Uterus (tissue), 3 donors: ENCODE measurements at regions not wholly inside any gene's neighbourhood (a gene's known extent, or its start where the extent isn't known, plus 50 kb on each side); places are given as distances from the start of the nearest gene placed in this dataset.

Experiments used
- DNase-seq, 2 donors: peaks; one replicate each; pipeline ENCODE4 v3.0.0-alpha.2; 2019 to 2020
- H3K27ac ChIP-seq, 2 donors: fragments of 200-600 bp; sonication (generic); 1 replicate in 1 of 2; 2 replicates in 1 of 2; pipeline ENCODE4 v1.5.1; 2016 to 2018
- H3K27me3 ChIP-seq, 2 donors: fragments of 200-600 bp; sonication (generic); one replicate each; pipeline ENCODE4 v1.5.1; 2018 to 2019; ENCODE audit warnings: control low read depth in 1 of 2
- H3K36me3 ChIP-seq, 2 donors: fragments of 200-600 bp; sonication (generic); one replicate each; pipeline ENCODE4 v1.5.1; 2019; ENCODE audit warnings: control low read depth in 1 of 2
- H3K4me1 ChIP-seq, 2 donors: fragments of 200-600 bp; sonication (generic); one replicate each; pipeline ENCODE4 v1.5.1; 2018 to 2019; ENCODE audit warnings: control low read depth in 1 of 2
- H3K4me3 ChIP-seq, 2 donors: fragments of 200-600 bp; sonication (generic); 1 replicate in 1 of 2; 2 replicates in 1 of 2; pipeline ENCODE4 v1.5.1; 2018 to 2019; ENCODE audit warnings: mild to moderate bottlenecking in 1 of 2
- H3K9me3 ChIP-seq, 2 donors: fragments of 200-600 bp; sonication (generic); one replicate each; pipeline ENCODE4 v1.5.1; 2019; ENCODE audit warnings: control low read depth in 1 of 2
- CTCF ChIP-seq, 4 experiments: fragments of 200-600 bp in 2 of 4; fragments of 450-650 bp in 2 of 4; sonication (generic) in 2 of 4; IDR thresholded peaks; one replicate each; pipeline ENCODE4 v1.5.1; 2016 to 2019; ENCODE audit warnings: antibody characterized with exemption in 4 of 4, mild to moderate bottlenecking in 2 of 4, moderate library complexity in 1 of 4
- POLR2A ChIP-seq, 2 donors: fragments of 450-650 bp; IDR thresholded peaks; one replicate each; pipeline ENCODE4 v1.6.1; 2016; ENCODE audit warnings: antibody characterized with exemption in 2 of 2, mild to moderate bottlenecking in 1 of 2, moderate library complexity in 1 of 2
- intact Hi-C: fragments of 100-400 bp; cut with DNase I; formaldehyde crosslinking; loops from one replicate; pipeline ENCODE4 v1.15.1; 2023; ENCODE audit warnings: low total_unique reads
- donor health status: DM: yes; HTN: yes; CAD: no.

DNA sequence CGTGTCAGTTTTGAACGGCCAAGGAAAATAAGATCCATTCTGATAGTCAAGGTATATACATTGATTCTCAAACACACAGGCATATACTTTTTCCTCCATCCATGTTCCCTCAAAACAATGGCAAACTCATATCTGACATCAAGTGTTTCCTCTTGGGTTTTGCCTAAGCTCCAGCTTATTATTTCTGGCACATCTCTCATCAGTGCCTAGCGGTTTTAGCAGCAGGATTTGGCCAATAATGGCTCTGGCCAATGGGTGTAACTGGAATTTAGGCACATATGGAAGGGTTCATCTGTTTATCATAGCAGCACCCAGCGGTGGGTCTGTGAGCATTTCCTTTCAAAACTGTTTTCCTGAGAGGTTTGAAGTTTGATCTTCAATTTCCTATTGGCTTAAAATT, 161.6 kb upstream of the TLL1 start:
- no peaks in the 10 kb centered on the region for H3K36me3 ChIP-seq
- H3K27ac ChIP-seq, result no peak overlapping the region
- no peaks in the 10 kb centered on the region for H3K27me3 ChIP-seq
- H3K9me3 ChIP-seq, result no peaks in the 10 kb centered on the region
- H3K4me3 ChIP-seq, result no peak overlapping the region
- DNase-seq, result no peak
- intact Hi-C loops, result no loop called here
- TF ChIP-seq CTCF (IDR thresholded peaks at IDR 0.05) (no peak), POLR2A (IDR thresholded peaks at IDR 0.05) (no peak)
- H3K4me1 ChIP-seq, result no peaks in the 10 kb centered on the region

DNA sequence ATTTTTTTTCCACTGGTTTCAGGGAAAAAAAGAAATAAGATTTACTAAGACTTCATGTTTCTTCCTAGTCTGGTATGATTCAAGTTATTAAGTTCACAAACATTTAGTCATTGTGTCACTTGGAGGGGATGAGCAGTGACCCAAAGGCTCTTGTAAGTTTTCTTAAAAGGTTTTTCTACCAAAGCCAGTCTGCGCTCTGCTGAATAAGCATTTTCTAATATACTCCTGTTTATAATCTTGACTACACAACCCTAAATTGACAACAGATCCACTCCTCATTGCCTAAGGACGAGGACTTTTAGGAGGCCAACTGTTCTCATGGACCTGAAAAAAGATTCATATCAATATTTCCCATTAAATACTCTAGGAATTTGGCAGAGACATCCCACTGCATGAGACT, 161.1 kb upstream of the TLL1 start:
- Histone ChIP-seq H3K4me3 (no peak overlapping the region), H3K36me3 (no peaks in the 10 kb centered on the region), H3K27ac (no peak overlapping the region), H3K27me3 (no peaks in the 10 kb centered on the region), H3K4me1 (no peaks in the 10 kb centered on the region), H3K9me3 (no peaks in the 10 kb centered on the region)
- intact Hi-C loops, result no loop called here
- TF ChIP-seq CTCF (IDR thresholded peaks at IDR 0.05) (no peak), POLR2A (IDR thresholded peaks at IDR 0.05) (no peak)
- no peak for DNase-seq

- H3K27ac ChIP-seq, result no peak overlapping the region
- DNase-seq, result no peak
- H3K9me3 ChIP-seq, result no peaks in the 10 kb centered on the region
- H3K4me3 ChIP-seq, result no peak overlapping the region
- intact Hi-C loops, result no loop called here
- no peak for TF ChIP-seq CTCF (IDR thresholded peaks at IDR 0.05)
- no peaks in the 10 kb centered on the region for H3K4me1 ChIP-seq
- H3K27me3 ChIP-seq, result no peaks in the 10 kb centered on the region
- no peaks in the 10 kb centered on the region for H3K36me3 ChIP-seq
Observed at GRCh38 chr4:165714650-165715049, 158.4 kb upstream of the TLL1 start.

DNA sequence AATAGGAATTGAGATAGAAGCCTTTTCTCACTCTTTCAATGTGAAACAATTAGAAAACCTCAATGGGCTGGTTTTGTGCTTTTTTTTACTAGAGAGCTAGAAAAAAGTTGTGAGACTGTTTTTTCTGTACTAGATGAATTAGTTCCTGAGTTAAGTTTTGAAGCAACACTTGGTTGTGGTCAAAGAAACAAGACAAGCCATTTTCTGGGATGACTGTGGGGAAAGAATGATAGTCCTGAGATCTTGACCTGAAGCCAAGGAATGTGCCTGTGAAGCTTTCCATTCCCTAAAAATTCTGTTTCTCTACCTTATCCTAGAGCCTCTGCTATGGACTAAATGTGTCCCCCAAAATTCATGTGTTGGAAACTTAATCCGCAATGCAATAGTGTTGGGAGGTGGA, 157.8 kb upstream of the TLL1 start:
- Histone ChIP-seq H3K27me3 (no peaks in the 10 kb centered on the region), H3K9me3 (no peaks in the 10 kb centered on the region), H3K4me3 (no peak overlapping the region), H3K27ac (no peak overlapping the region), H3K4me1 (no peaks in the 10 kb centered on the region), H3K36me3 (no peaks in the 10 kb centered on the region)
- intact Hi-C loops, result no loop called here
- TF ChIP-seq POLR2A (IDR thresholded peaks at IDR 0.05) (no peak), CTCF (IDR thresholded peaks at IDR 0.05) (no peak)
- no peak for DNase-seq

DNA sequence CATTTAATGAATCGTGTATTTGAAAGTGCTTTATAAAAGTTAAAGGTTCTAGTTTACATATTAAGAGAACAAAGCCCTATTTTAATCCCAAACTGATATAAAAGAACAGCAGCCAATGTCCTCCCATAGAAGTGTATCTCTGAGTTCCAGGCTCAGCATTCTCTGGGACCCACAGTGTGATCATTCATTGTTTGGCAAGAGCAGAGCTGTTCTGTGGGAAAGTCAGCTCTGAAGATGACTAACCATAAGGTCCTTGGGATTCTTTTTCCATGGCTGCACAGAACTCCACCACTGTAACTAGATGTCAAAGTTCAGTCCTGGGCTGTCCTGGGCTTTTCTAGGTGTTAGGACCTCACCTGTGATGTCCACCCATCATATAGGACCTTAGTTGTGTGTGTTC, 157.0 kb upstream of the TLL1 start:
- DNase-seq, result no peak
- Histone ChIP-seq H3K4me3 (no peak overlapping the region), H3K27ac (no peak overlapping the region), H3K27me3 (no peaks in the 10 kb centered on the region), H3K4me1 (no peaks in the 10 kb centered on the region), H3K36me3 (no peaks in the 10 kb centered on the region), H3K9me3 (no peaks in the 10 kb centered on the region)
- intact Hi-C loops, result no loop called here
- TF ChIP-seq POLR2A (IDR thresholded peaks at IDR 0.05) (no peak), CTCF (IDR thresholded peaks at IDR 0.05) (no peak)
